Stimulated activated naive CD8-positive, alpha-beta T cell treated with anti-CD3 and anti-CD28 coated beads, Interleukin-15, amount 100 ng/mL, for 72 hours (primary cell): ENCODE measurements at regions not wholly inside any gene's neighbourhood (a gene's known extent, or its start where the extent isn't known, plus 50 kb on each side); places are given as distances from the start of the nearest gene placed in this dataset.
"Not testable (repeated sequence)": the region's sequence is repeated elsewhere in the genome, so short reads cannot be mapped to it uniquely, and the experiment has no call there.

Experiments
- ATAC-seq: fragments of 150-1000 bp; cut with Tn5 transposase; 2 replicates; pipeline ENCODE4 v1.10.0; 2021; ENCODE audit warnings: mild to moderate bottlenecking, moderate library complexity
- DNase-seq, 2 donors: peaks; one replicate each; pipeline ENCODE4 v3.0.0; 2021 to 2022
- H3K27ac Mint-ChIP-seq, 2 donors: one replicate each; pipeline ENCODE4 v1.8.0; 2022; ENCODE audit warnings: mild to moderate bottlenecking in 2 of 2, mixed read lengths in 2 of 2, moderate library complexity in 2 of 2
- H3K27me3 Mint-ChIP-seq: one replicate; pipeline ENCODE4 v1.8.0; 2022; ENCODE audit warnings: mixed read lengths
- H3K4me1 Mint-ChIP-seq: one replicate; pipeline ENCODE4 v1.8.0; 2022; ENCODE audit warnings: mild to moderate bottlenecking, mixed read lengths
- H3K4me3 Mint-ChIP-seq, 2 donors: one replicate each; pipeline ENCODE4 v1.8.0; 2022; ENCODE audit warnings: mild to moderate bottlenecking in 2 of 2, mixed read lengths in 2 of 2, moderate library complexity in 1 of 2
- H3K9me3 Mint-ChIP-seq, 2 donors: one replicate each; pipeline ENCODE4 v1.8.0; 2022; ENCODE audit warnings: mixed read lengths in 2 of 2

DNA sequence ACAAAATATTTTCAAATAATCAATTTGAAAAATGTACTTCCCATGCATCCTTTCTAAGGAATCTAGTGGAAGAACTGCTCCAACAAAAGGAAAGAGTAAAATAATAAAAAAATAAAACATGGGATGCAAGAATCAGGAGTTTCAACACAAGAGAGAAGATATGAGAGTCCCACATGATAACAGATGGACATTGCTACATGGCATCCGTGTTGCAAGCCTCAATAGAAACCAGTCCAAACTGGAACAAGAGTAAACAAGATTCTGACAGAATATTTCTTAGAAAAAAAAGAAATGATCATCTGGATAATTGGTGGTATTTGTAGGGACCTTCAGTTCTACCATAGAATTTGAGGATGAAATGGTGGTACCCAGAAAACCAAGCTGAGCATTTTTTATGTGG lies 186.8 kb downstream of the FRK start:
- Mint-ChIP-seq H3K27ac (no peak overlapping the region), H3K4me1 (no peaks in the 10 kb centered on the region), H3K27me3 (no peaks in the 10 kb centered on the region), H3K9me3 (no peaks in the 10 kb centered on the region), H3K4me3 (no peak overlapping the region)
- DNase-seq (no peak), ATAC-seq (no peak)

DNA sequence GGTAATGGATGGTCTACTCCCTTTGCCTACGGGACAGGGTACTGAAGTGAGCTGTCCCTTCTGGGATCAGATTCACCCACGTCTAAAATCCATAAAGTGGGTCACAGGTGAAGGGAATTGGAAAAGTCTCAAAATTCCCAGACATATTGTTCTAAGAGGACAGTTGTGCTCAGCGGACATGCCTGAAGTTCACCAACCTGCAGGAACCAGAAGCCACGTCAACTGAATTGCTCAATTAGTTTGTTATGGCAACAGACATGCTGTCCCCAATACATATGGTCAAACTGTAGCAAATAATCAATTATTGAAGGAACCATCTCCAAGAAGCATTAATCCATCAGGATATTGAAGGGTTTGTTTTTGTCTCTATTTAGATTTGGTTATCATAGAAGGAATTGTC lies 190.2 kb downstream of the FRK start:
- no peaks in the 10 kb centered on the region for H3K4me1 Mint-ChIP-seq
- H3K9me3 Mint-ChIP-seq, result no peaks in the 10 kb centered on the region
- no peak overlapping the region for H3K27ac Mint-ChIP-seq

DNA sequence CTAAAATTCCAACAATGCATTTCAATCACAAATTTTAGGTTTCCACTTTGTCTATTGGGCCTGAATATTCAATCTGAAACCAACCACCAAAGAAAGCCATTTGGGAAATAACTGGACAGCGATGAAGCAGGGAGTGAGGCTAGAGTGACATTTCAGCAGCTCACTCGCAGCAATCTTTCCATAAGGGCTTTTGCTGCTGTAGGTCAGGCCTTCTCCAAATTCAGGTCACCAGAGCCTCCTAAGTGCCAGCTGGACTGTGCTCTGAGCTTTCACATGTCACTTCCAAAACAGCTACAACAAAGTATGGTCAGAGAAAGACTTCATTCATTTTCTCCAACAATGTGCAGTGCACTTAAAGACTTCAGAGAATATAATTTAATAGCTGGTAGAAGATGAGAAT lies 194.8 kb downstream of the FRK start:
- H3K27ac Mint-ChIP-seq, result no peak overlapping the region
- H3K4me3 Mint-ChIP-seq, result no peak overlapping the region
- DNase-seq, result no peak
- no peaks in the 10 kb centered on the region for H3K27me3 Mint-ChIP-seq
- no peaks in the 10 kb centered on the region for H3K9me3 Mint-ChIP-seq
- ATAC-seq, result no peak
- H3K4me1 Mint-ChIP-seq, result no peaks in the 10 kb centered on the region

More for the DNA sequence above, 190.2 kb downstream of the FRK start:
- DNase-seq, result no peak
- no peak overlapping the region for H3K4me3 Mint-ChIP-seq
- ATAC-seq, result no peak
- H3K27me3 Mint-ChIP-seq, result no peaks in the 10 kb centered on the region

DNA sequence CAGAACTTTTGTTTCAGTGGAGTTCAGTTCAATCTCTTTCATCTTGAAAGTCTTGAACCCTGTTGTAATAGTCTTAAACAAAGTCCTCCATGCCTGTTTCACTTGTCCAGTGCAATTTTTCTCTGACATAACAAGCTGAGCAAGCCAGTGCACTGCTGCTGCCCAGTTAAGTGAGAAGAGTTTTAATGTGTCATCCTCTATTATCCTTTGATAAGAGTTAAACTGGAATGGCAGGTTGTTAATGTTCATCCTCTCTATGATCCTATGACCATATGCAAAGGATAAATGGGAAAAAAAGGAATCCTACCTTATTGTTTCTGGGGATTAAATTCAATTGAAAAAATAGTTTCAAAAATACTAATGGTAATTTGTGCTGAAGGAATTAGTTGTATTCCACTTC lies 197.5 kb downstream of the FRK start:
- no peaks in the 10 kb centered on the region for H3K27me3 Mint-ChIP-seq
- no peak overlapping the region for H3K27ac Mint-ChIP-seq
- ATAC-seq (no peak), DNase-seq (no peak)
- H3K4me1 Mint-ChIP-seq, result no peaks in the 10 kb centered on the region
- no peak overlapping the region for H3K4me3 Mint-ChIP-seq
- peaks cover 2 to 8% of the 10 kb centered on the region in 2 donors for H3K9me3 Mint-ChIP-seq

DNA sequence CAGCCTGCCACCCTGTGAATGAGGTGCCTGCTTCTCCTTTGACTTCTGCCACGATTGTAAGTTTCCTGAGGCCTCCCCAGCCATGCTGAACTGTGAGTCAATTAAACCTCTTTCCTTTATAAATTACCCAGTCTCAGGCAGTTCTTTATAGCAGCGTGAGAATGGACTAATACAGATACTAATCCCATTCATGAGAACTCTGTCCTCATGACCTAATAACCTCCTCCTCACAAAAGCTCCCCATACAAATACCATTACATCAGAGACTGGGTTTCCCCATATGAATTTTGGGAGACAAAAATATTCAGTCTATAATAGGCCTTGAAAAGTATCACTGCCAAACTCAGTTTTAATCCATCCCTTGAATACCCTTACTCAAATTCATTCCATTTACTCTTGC lies 199.0 kb downstream of the FRK start:
- H3K27me3 Mint-ChIP-seq, ATAC-seq: not testable (repeated sequence)
- H3K9me3 Mint-ChIP-seq, result peaks cover 14 to 16% of the 10 kb centered on the region in 2 donors

DNA sequence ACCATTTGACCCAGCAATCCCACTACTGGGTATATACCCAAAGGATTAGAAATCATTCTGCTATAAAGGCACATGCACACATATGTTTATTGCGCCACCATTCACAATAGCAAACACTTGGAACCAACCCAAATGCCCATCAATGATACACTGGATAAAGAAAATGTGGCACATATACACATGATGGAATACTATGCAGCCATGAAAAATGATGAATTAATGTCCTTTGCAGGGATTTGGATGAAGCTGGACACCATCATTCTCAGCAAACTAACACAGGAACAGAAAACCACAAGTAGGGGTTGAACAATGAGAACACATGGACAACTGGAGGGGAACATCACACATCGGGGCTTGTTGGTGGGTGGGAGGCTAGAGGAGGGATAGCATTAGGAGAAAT lies 201.1 kb downstream of the FRK start:
- H3K4me1 Mint-ChIP-seq, ATAC-seq, H3K4me3 Mint-ChIP-seq, H3K27ac Mint-ChIP-seq, H3K27me3 Mint-ChIP-seq, DNase-seq: not testable (repeated sequence)
- peaks cover 23 to 25% of the 10 kb centered on the region in 2 donors for H3K9me3 Mint-ChIP-seq

More for the DNA sequence above, 199.0 kb downstream of the FRK start:
- not testable (repeated sequence) for H3K27ac Mint-ChIP-seq, DNase-seq, H3K4me1 Mint-ChIP-seq, H3K4me3 Mint-ChIP-seq

DNA sequence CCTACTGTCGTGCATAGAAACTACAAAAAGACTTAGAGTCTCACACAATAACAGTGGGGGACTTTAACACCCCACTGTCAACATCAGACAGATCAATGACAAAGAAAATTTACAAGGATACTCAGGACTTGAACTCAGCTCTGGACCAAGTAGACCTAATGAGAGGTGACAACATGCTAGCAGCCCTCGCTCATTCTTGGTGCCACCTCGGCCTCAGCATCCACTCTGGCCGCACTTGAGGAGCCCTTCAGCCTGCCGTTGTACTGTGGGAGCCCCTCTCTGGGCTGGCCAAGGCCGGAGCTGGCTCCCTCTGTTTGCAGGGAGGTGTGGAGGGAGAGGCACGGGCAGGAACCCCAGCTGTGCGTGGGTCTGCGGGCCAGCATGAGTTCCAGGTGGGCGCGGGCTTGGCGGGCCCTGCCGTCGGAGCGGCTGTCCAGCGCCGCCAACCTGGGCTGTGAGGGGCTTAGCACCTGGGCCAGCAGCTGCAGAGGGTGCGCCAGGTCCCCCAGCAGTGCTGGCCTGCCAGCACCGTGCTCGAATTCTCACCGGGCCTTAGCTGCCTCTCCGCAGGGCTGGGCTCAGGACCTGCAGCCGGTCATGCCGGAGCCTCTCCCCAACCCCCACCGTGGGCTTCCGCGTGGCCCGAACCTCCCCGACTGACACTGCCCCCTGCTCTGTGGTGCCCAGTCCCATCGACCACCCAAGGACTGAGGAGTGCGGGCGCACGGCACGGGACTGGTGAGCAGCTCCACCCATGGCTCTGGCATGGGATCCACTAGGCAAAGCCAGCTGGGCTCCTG lies 205.6 kb downstream of the FRK start:
- no peak overlapping the region for H3K27ac Mint-ChIP-seq
- H3K9me3 Mint-ChIP-seq, result peaks cover 30 to 33% of the 10 kb centered on the region in 2 donors
- ATAC-seq, result peak; percentile 20

DNA sequence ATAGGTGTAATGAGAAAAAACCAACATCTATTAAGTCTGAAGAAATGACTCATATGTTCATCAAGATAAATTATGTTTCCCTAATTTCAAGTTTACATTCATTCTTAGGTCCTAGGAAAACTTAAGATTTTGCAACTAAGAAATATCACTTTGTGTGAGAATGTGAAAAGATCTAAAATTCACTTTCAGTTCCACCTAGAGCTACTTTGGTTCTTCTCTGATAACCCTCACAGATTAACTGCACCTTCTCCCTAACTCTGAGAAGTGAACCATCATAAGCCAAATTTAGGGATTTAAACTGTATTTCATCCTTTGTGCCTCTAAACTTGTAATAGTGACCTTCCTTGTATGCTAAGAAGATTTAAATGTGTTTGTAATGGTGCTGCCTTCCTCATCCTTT lies 213.0 kb downstream of the FRK start:
- DNase-seq, result no peak
- H3K27ac Mint-ChIP-seq, result no peak overlapping the region

More for the DNA sequence above, 205.6 kb downstream of the FRK start:
- Mint-ChIP-seq H3K4me3 (no peak overlapping the region), H3K4me1 (no peaks in the 10 kb centered on the region), H3K27me3 (no peaks in the 10 kb centered on the region)
- DNase-seq, result no peak

DNA sequence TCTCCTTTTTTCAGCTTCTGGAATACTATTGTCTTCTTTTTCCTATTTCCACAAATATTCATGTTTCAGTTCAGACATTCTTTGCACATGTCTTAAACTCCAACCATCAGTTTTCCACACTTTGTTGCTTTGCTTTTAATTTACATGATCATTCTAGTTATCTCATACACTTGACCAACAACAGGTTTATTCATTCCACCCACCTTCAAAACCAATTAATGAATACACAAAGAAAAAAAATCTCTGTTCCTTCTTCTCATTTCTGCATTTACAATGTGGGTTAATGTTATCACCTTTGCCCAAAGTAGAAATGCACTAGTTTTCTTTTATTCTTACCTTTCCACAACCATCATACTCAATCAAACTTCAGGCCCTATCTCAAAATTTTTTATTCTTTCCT lies 216.7 kb downstream of the FRK start:
- Mint-ChIP-seq H3K27me3 (no peaks in the 10 kb centered on the region), H3K4me1 (no peaks in the 10 kb centered on the region), H3K4me3 (no peak overlapping the region), H3K9me3 (peaks cover 0 to 5% of the 10 kb centered on the region in 2 donors), H3K27ac (no peak overlapping the region)
- ATAC-seq (no peak), DNase-seq (no peak)

More for the DNA sequence above, 213.0 kb downstream of the FRK start:
- ATAC-seq, result no peak
- H3K4me1 Mint-ChIP-seq, result no peaks in the 10 kb centered on the region
- peaks cover 0 to 5% of the 10 kb centered on the region in 2 donors for H3K9me3 Mint-ChIP-seq
- H3K4me3 Mint-ChIP-seq, result no peak overlapping the region
- no peaks in the 10 kb centered on the region for H3K27me3 Mint-ChIP-seq

DNA sequence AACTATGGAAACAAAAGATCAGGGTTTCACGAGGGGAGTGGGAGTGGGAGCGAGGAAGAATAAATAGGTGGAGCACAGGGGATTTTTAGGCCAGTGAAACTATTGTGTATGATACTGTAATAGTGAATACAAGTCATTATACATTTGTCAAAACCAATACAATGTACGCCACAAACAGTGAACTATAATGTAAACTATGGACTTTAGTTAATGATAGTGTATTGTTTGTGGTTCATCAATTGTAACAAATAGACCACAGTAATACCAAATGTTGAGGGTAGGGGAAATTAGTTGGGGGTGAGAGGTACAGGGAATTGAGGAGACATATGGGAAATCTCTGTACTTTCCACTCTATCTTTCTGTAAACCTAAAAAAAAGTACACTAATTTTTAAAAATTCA lies 218.4 kb downstream of the FRK start:
- Mint-ChIP-seq H3K4me1 (no peaks in the 10 kb centered on the region), H3K27ac (no peak overlapping the region)

DNA sequence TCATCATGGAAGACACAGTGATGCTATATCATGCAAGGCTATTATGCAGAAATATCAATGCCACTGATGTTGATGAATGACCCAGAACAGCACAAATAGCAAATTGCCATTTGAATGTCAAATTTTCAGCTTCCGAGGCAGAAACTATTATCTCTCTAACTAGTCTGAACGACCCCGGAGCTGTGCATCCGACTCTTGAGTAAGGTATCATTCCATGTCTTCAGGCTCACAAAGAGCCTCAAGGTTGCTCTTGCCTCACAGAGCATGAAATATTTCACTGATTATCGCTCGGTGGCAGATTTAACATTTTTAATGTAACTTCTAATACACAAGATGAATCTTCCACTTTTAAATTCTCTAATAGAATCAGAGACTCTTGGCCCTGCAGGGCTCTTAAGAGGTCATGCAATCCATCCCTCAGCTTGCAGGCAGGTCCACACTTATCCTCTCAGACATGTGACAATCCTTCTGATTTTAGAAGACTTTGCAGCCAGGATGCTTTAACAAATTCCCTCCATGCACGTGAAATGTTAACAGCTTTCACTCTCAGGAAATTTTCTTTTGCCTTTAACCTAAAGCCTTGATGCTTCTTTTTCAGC lies 221.0 kb downstream of the FRK start:
- DNase-seq (no peak), ATAC-seq (no peak)
- Mint-ChIP-seq H3K4me3 (no peak overlapping the region), H3K27ac (no peak overlapping the region), H3K4me1 (no peaks in the 10 kb centered on the region), H3K9me3 (peaks cover 8 to 15% of the 10 kb centered on the region in 2 donors), H3K27me3 (no peaks in the 10 kb centered on the region)

More for the DNA sequence above, 218.4 kb downstream of the FRK start:
- no peak for ATAC-seq
- Mint-ChIP-seq H3K27me3 (no peaks in the 10 kb centered on the region), H3K4me3 (no peak overlapping the region), H3K9me3 (peaks cover 0 to 5% of the 10 kb centered on the region in 2 donors)
- DNase-seq, result no peak

DNA sequence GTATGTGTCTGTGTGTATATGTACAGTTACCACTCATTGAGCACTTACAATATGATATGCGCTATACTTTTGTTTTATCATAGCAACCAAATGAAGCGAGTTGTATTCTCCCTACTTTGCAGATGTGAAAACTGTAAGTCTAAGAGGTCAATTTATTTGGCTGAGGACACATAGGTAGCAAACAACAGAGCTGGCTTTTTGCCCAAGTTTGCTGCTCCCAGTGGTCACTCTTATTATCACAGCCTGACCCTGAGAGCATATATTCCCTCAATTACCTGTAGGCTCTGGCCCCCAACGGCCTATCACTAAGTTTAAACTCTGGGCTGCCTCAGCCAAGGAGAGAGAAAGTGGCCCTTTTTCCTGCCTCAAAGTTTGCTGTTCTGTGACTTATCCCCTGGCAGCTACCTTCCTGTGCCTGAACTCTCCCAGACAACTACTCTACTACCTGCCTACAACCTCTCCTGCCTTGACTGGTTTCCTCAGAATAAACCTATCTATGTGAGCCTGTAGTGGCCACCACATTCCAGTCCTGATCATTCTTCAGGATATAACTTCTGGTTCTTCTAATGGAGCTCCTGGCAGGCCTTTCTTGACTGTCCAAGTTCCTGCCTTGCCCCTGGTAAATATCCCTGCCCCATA lies 221.8 kb downstream of the FRK start:
- peaks cover 8 to 12% of the 10 kb centered on the region in 2 donors for H3K9me3 Mint-ChIP-seq
- no peak overlapping the region for H3K27ac Mint-ChIP-seq
- no peaks in the 10 kb centered on the region for H3K27me3 Mint-ChIP-seq
- H3K4me3 Mint-ChIP-seq, result no peak overlapping the region
- ATAC-seq (peak; percentile 49), DNase-seq (no peak)
- H3K4me1 Mint-ChIP-seq, result no peaks in the 10 kb centered on the region

DNA sequence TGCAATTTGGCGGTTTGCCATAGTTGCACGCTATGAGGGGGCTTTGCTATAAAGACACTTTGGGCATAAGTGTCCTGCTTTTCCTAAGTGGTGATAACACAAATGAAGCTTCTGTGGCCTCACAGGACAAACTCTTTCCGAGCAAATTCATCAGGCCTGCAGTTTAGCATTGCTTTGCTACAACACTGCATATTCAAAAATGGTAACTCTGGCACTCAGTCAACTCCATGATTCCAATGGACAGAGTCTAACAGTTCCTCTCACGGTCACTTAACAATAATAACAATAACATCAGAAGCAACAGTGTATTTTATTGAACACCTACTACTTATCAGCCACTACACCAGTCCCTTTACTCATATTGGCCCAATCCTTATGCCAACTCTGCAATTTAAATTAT lies 222.5 kb downstream of the FRK start:
- H3K27ac Mint-ChIP-seq, result no peak overlapping the region
- ATAC-seq, result no peak

DNA sequence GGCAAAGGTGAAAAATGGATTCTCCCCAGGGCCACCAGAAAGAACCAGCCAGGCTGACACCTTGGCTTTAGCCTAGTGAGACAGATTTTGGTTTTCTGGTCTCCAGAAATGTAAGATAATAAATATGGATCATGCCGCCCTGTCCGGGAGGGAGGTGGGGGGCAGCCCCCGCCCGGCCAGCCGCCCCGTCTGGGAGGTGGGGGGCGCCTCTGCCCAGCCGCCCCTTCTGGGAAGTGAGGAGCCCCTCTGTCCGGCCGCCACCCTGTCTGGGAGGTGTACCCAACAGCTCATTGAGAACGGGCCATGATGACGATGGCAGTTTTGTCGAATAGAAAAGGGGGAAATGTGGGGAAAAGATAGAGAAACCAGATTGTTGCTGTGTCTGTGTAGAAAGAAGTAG lies 224.3 kb downstream of the FRK start:
- H3K27ac Mint-ChIP-seq, DNase-seq, H3K27me3 Mint-ChIP-seq, H3K4me1 Mint-ChIP-seq, H3K4me3 Mint-ChIP-seq, H3K9me3 Mint-ChIP-seq, ATAC-seq: not testable (repeated sequence)

More for the DNA sequence above, 222.5 kb downstream of the FRK start:
- Mint-ChIP-seq H3K9me3 (peaks cover 8 to 10% of the 10 kb centered on the region in 2 donors), H3K4me1 (no peaks in the 10 kb centered on the region), H3K4me3 (no peak overlapping the region), H3K27me3 (no peaks in the 10 kb centered on the region)
- DNase-seq, result no peak

DNA sequence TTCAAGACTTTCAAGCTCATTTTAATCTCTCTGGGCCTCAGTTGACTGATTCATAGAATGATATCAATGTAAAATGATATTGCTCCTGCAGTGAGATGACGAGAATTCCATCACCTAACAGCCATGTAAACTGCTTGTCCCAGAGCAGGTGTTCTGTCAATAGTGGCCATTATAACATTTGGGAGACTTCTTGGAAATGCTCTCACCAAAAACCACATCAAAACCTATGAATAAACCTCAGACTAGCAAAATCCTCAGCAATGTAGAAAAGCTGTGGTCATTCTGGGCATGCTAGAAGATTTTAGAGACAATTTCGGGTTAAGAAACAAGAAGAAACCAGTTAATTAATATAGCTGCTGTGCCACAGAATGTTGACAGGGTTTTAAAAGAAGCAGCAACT lies 225.4 kb downstream of the FRK start:
- ATAC-seq (no peak), DNase-seq (no peak)
- H3K27ac Mint-ChIP-seq, result no peak overlapping the region
- no peaks in the 10 kb centered on the region for H3K27me3 Mint-ChIP-seq
- H3K9me3 Mint-ChIP-seq, result peaks cover 8 to 10% of the 10 kb centered on the region in 2 donors
- no peaks in the 10 kb centered on the region for H3K4me1 Mint-ChIP-seq
- no peak overlapping the region for H3K4me3 Mint-ChIP-seq

DNA sequence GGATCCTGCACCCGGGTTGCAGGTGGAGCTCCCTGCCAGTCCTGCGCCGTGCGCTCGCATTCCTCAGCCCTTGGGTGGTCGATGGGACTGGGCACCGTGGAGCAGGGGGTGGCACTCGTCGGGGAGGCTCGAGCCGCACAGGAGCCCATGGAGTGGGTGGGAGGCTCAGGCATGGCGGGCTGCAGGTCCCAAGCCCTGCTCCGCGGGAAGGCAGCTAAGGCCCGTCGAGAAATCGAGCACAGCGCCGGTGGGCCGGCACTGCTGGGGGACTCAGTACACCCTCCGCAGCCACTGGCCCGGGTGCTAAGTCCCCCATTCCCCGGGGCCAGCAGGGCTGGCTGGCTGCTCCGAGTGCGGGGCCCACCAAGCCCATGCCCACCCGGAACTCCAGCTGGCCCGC lies 226.1 kb downstream of the FRK start:
- H3K9me3 Mint-ChIP-seq, H3K4me1 Mint-ChIP-seq, H3K27me3 Mint-ChIP-seq: not testable (repeated sequence)

More for the DNA sequence above, 226.1 kb downstream of the FRK start:
- not testable (repeated sequence) for H3K27ac Mint-ChIP-seq, H3K4me3 Mint-ChIP-seq, DNase-seq, ATAC-seq
